ENCODE measurements at regions not wholly inside any gene's neighbourhood (a gene's known extent, or its start where the extent isn't known, plus 50 kb on each side); places are given as distances from the start of the nearest gene placed in this dataset.

- TF ChIP-seq RXRA (IDR thresholded peaks at IDR 0.05; ENCODE audit: borderline replicate concordance, low read depth) (no peak), POLR2AphosphoS5 (IDR thresholded peaks at IDR 0.05; ENCODE audit: low read depth, low read length) (no peak), TEAD4 (IDR thresholded peaks at IDR 0.05; ENCODE audit: borderline replicate concordance, insufficient read depth) (no peak)
Measured at GRCh38 chr12:4015225-4016091, 142.3 kb upstream of the PARP11 start (continued).

GRCh38 chr12:4014858-4015224, 141.6 kb upstream of the PARP11 start:
- Histone ChIP-seq H3K9me3 (no peaks in the 10 kb centered on the region), H3K27ac (ENCODE audit: low read depth in 2 of 2, low read length in 1 of 2) (no peak overlapping the region), H3K9me2 (no peaks in the 10 kb centered on the region), H3K27me3 (ENCODE audit: insufficient read depth) (peaks cover 48% of the 10 kb centered on the region; the same call in 1 of the 2 replicates), H2AFZ (ENCODE audit: low read depth) (no peak overlapping the region), H4K20me1 (ENCODE audit: insufficient read depth) (no peaks in the 10 kb centered on the region), H3K4me3 (ENCODE audit: low read depth in 2 of 2, low read length in 1 of 2) (no peak overlapping the region), H3K9ac (no peak overlapping the region), H3K36me3 (replicated peaks in 1 of 2; ENCODE audit: control insufficient read depth in 1 of 2, insufficient read depth in 2 of 2, low read length in 1 of 2) (no peaks in the 10 kb centered on the region), H3K79me2 (ENCODE audit: insufficient read depth) (no peaks in the 10 kb centered on the region), H3K4me1 (ENCODE audit: control insufficient read depth in 1 of 2, insufficient read depth in 2 of 2, low read depth in 1 of 2, low read length in 1 of 2) (no peaks in the 10 kb centered on the region), H3F3A (replicated peaks; ENCODE audit: insufficient read depth) (no peaks in the 10 kb centered on the region), H3K4me2 (no peak overlapping the region)
- no peak for DNase-seq
- WGBS (ENCODE audit: low lambda C conversion rate), result 4% methylated on average over 6 of the region's 6 CpGs
- ChIA-PET CTCF (interaction anchor here (1.0 kb wide), 1 partner anchor 129 kb away, joined by 4 read pairs; no protein-coding TSS in a partner anchor), POLR2A (no interaction called here)
- TF ChIP-seq YY1 (IDR thresholded peaks at IDR 0.05; ENCODE audit: low read depth) (no peak), USF1 (IDR thresholded peaks at IDR 0.05; ENCODE audit: borderline replicate concordance, low read depth) (no peak), MEF2A (IDR thresholded peaks at IDR 0.05; ENCODE audit: borderline replicate concordance, low read depth) (no peak), USF2 (IDR thresholded peaks at IDR 0.05; ENCODE audit: borderline replicate concordance, low read depth, low read length) (no peak), NRF1 (IDR thresholded peaks at IDR 0.05; ENCODE audit: low read depth, low read length) (no peak), RAD21 (IDR thresholded peaks at IDR 0.05; ENCODE audit: low read length) (no peak), NFIC (IDR thresholded peaks at IDR 0.05; ENCODE audit: borderline replicate concordance) (no peak), FOXM1 (IDR thresholded peaks at IDR 0.05; ENCODE audit: low read depth) (no peak), EZH2phosphoT487 (IDR thresholded peaks at IDR 0.05; ENCODE audit: borderline replicate concordance, low read depth) (no peak), TAF1 (IDR thresholded peaks at IDR 0.05; ENCODE audit: borderline replicate concordance, low read depth, low read length) (no peak)
- TF ChIP-seq, protein P1, sequence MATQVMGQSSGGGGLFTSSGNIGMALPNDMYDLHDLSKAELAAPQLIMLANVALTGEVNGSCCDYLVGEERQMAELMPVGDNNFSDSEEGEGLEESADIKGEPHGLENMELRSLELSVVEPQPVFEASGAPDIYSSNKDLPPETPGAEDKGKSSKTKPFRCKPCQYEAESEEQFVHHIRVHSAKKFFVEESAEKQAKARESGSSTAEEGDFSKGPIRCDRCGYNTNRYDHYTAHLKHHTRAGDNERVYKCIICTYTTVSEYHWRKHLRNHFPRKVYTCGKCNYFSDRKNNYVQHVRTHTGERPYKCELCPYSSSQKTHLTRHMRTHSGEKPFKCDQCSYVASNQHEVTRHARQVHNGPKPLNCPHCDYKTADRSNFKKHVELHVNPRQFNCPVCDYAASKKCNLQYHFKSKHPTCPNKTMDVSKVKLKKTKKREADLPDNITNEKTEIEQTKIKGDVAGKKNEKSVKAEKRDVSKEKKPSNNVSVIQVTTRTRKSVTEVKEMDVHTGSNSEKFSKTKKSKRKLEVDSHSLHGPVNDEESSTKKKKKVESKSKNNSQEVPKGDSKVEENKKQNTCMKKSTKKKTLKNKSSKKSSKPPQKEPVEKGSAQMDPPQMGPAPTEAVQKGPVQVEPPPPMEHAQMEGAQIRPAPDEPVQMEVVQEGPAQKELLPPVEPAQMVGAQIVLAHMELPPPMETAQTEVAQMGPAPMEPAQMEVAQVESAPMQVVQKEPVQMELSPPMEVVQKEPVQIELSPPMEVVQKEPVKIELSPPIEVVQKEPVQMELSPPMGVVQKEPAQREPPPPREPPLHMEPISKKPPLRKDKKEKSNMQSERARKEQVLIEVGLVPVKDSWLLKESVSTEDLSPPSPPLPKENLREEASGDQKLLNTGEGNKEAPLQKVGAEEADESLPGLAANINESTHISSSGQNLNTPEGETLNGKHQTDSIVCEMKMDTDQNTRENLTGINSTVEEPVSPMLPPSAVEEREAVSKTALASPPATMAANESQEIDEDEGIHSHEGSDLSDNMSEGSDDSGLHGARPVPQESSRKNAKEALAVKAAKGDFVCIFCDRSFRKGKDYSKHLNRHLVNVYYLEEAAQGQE (IDR thresholded peaks at IDR 0.05; ENCODE audit: low read depth, low read length), result no peak
